ENCODE measurements at regions not wholly inside any gene's neighbourhood (a gene's known extent, or its start where the extent isn't known, plus 50 kb on each side); places are given as distances from the start of the nearest gene placed in this dataset.
A peak's percentile ranks its signal among the peaks of the same experiment; 100 is the strongest.

DNA sequence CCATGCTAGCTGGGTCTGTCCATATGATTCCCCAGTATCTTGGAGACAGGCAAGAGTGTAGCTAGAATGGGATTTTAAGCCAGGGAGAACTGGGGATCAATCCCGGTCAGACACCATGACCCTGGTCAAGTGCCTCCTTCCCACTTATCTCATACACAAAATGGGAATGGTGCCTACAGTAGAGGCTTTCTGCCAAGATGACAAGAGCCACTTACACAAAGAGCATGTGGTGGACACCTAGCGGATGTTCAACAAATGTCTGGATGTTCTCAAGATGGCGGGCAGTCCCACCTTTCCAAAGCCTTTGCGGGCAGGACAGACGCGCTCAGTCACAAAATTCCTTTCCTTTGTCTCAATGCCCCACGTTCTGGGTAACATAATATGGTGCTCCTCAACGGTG is 57.3 kb downstream of the MAF start:
- no peak for DNase-seq (ENCODE audit: low read depth)

DNA sequence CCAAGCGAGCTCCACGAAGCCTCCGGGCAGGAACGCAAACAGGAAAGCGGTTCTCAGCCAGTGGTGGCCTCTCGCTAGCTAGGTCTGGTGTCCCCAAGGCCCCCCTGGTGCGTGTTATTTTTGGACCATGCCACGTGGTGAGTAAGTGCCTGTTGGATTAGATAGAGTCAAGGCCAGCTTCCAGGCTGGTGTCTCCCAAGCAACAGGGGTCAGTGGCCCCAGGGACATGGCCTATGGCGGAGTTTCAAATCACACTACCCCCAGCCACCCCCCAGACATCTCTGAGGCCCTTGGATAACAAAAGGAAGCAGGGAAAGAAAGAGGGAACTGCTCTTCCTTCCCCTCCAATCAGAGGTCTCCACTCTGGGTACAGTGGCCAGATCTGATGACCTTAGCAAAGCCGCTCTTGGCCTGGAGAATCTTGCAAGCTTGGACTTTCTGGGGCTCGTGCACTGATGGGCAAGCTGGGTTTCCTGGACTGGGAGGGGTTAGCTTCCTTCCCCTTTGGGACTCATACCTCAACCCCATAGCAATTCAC is 58.2 kb downstream of the MAF start:
- no peak for DNase-seq (ENCODE audit: low read depth)

DNA sequence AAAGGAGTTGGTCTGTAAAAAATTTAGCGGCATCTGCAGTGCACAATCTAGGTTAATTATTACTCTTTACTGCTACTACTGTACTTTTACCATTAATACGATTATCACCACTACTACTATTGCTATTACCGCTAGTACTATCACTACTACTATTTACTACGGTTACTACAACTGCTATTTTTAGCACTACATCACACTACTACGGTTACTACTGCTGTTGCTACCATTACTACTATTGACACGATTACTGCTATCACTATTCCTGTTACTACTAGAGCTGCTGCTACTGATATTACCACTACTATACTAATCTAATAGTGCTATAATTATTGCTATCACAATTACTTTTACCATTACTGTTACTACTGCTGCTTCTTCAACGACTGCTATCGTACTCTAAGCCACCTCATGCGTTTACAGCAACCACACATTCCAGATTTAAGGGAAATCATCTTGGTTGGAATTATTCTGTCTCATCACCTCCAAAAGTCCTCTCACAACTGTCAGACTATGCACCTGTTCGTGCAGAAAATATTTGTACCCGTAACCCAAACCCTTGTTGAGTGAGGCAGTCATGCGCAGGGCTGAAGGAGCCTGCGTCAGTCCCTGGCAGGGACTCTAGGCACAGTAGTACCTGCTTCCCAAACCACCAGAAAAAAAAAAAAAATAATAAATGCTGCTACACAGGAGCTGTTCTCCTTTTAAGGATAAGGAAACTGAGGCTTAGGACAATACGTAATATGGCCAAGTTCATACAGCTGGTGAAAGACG is 59.5 kb downstream of the MAF start:
- DNase-seq (ENCODE audit: low read depth), result no peak

DNA sequence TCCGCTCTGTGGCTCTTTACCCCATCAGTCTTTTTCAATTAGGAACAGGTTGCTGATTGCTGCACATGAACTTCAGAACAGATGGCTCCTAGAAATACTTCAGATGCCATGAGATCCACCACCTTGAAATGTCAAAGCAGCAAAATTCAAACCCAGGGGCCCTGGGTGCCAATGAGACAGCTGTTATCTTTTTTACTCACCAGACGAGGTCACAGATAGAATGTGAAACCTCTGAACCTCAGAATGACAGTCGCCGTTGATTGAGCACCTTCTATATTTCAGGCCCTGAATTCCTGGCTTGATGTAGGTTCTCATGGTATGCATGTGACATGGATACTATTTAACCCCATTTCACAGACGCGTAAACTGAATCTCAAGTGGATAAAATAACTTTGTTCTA is 63.0 kb downstream of the MAF start:
- no peak for DNase-seq (ENCODE audit: low read depth)

DNA sequence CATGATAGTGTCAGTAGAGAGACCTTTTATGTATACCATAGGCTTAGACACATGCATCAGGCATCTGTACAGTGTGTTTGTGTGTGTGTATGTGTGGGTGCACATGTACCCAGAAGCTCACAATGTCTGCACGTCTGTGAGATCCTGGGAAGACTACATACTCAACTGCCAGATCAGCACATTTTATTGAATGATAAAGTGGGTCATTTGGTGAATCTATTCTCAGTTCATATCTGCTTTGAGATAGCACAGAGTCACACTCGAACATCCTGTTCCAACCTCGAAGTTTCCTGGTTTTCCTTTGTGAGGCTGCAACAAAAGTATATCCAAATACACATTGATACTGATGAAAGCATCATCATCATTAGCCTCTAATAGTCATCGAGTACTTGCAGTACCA is 63.6 kb downstream of the MAF start:
- no peak for DNase-seq (ENCODE audit: low read depth)

DNA sequence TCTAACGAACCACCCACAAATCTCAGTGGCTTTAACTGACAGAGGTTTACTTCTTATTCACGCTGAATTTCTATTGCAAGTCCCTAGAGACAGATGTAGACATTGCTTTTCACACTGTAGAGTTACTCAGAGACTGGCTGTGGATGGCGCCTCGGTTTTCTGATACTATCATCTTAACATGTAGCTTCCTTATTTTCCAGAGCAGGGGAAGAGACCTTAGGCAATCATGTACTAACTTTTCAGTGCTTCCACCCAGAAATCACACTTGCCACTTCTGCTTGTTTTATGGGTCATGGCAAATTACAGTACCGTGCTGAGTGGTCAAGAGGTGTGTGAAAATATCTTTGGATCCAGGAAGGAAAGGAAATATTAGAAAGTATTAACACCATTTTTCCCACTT is 65.4 kb downstream of the MAF start:
- no peak for DNase-seq (ENCODE audit: low read depth)

DNA sequence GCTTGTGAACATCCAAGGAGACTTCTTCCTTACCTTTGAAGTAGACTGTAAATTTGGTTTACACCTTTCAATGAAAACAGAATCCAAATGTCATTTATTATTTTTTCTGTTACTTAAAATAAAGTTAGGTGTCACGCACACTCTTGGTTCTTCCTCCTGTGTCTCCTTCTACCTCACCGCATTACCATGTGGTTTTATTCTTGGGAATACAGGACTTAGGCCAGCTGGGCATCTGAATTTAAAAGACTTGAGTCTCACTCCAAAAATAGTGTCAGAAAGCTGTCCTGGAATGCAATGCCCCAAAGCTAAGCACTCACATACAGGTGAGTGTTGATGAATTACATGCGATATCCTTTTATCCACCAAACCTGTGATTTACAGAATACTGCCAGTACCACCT is 66.4 kb downstream of the MAF start:
- no peak for DNase-seq (ENCODE audit: low read depth)

DNA sequence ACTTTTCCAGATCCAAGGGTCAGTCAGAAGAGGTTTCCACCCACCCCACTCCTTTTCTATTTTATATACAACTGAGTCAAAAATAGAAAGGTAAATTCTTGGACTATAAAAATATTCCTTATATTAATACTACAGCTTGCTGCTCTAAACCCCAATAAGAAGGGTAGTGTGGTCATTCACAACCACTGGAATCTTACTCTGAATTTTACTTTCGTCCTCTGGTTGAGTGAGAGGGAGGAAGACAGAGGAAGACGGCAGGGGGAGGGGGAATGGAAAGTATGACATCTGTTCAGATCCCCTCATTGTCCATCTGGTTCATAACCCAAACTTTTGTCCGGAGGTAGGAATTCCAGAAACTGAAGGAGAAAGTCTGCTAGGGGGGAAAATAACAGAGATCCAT is 67.2 kb downstream of the MAF start:
- DNase-seq (ENCODE audit: low read depth), result no peak

DNA sequence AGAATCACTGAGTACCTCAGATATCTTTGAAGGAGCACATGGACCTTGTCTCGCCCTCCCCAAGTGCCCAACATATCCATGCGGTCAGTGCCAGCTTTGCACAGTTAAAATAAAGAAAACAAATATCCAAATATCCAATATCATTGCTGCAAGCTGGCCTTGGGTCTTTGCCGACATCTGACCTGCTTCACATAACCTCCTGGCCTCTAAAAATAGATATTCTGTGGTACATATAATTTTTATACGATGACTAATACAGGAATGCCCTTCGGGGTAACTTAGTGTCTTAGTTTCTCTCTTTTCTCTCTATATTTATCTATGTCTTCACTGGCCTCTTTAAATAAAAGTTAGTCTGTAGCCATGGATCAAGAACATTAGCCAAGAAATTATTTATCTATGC is 67.8 kb downstream of the MAF start:
- no peak for DNase-seq (ENCODE audit: low read depth)

DNA sequence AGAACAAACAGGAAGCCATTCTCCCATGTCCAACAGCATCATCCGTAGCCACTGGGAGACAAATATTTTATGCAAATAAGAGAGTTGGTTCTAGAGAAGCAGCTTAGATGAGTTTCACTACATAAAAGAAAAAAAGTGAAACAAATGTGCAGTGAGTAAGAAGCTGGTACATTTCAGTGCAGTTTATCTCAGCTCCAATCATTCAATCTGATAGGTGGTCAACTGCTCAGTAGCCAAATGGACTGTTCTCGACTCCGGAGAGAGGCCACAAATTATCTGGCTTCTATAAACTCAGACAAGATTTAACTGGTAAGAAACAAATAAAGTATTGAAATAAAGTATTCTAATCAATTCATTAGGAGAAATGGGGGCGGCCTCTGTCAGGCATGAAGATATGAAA is 68.3 kb downstream of the MAF start:
- DNase-seq (ENCODE audit: low read depth), result no peak

DNA sequence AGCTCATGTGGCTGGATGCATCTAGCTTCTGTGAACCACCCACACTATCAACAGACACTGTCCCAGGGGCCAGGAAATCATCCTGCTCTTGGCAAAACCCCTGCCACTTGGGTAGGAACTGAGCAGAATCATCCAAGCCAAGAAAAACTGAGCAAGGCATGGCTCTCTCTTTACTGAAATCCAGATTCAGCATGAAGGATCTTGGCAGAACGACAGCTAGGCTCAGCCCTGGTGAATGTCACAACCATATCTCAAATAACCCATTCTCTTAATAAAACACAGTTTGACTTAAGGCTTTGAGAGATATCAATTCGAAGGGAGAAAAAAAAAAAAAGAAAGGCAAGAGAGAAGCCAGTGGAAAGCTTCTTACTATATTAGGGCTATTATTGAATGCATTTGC is 72.2 kb downstream of the MAF start:
- DNase-seq (ENCODE audit: low read depth), result no peak

DNA sequence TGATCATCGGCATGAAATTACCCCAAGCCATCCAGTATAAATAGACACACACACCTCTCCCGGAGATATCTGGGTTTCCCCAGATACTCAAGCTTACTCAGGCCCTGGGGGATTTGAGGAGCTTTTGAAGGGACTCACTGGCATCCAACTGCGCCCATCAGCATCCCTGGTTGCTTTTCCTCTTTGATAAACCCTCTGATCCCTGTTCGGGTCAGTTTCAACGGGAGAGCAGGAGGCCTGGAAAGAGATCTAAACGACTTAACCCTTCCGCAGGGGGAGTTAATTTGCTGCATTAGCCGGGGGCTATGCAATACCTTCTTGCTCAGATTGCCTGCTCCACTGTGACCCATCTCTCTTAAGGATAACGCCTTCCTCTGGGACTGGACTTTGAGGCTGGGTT is 76.6 kb downstream of the MAF start:
- no peak for DNase-seq (ENCODE audit: low read depth)

DNA sequence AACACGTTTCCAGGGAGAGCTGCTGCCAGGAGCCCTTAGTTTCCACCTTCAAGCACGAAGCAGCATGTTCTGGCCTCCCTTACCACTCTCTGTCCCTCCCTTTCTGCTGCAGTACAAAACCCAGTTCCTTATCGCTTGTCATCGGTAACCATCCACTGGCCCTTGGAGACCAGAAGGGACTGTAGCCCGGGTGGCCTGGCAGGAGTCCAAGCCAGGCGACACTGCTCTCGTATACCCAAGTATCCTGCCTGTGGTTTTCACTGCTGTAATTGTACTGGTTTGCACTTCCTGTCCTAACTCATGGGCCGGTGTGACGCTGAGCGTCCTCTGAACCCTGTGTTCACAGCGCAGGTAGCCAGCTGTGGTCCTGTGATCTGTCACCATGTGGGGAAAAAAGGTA is 81.1 kb downstream of the MAF start:
- peak; percentile 65 for DNase-seq (ENCODE audit: low read depth)

DNA sequence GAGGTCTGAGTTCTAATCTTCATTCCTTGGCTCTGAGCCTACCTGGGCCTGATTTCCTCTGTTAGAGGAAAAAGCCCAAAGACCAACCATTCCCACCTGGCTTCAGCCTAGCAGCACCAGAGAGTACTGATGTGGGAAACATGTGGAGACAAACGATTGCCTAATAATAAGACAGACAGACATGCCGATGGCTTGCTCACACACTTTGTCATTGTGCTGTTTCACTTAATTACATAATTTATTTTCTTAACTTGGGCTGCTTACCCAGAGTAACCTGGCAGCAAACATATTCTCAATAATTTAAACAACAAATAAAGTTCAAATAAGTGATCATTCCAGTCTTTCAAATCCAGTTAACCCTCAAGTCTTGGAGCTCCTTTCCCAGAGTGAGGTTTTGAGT is 83.4 kb downstream of the MAF start:
- no peak for DNase-seq (ENCODE audit: low read depth)

DNA sequence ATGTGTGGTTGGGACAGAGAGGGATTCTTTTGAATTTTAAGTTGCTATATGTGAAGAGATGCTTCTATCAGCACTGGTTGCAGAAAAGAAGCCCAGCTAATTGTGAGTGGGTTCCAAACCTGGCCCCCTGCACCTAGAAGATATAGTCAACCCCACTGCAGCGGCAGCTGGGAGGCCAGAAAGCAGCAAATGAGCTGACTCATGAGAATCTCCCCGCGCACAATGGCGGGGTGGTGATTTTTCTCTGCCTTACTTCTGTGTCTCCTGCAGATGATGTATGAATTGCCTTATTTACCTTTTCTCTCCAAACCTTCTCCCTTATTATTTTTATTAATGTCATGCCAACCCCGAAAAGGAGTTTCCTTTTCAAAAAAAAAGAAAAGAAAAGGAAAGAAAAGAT is 89.7 kb downstream of the MAF start:
- no peak for DNase-seq (ENCODE audit: low read depth)

DNA sequence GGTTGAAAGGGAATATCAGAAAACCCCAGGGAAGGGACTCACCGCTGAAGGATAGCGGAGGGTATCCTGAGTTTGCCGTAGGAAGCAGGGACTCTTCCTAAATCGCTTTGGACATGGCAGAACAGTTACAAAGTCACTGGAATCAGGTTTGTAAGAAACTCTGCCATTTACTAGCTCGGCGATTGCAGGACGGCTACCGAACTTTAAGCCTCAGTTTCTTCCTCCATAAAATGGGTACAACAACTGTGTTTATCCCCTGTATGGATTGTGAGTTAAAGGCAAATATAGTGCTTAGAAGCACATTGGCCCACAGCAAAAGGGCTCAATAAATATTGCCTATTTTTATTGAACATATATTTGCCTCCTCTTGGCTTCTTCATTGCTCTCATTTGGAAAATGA is 90.6 kb downstream of the MAF start:
- no peak for DNase-seq (ENCODE audit: low read depth)

DNA sequence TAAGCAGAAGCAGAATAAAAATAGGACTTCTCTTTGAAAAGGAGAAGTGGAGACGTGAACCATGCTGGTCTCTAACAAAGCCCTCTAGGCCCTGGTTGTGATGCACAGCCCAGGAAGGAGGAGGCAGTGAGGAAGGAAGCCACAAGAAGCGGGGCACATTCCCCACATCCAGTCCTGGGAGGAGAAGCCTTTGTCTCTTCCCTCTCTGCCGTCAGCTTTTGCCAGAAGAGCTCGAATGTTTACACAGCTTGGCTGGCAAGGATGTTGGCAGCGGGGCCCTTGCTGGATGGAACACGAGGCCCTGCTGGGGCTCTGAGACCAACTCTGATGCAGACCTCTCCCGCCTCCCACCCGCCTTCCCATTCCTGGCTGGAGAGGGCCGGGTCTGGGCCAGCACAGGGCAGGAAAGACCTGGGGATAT is 91.3 kb downstream of the MAF start:
- no peak for DNase-seq (ENCODE audit: low read depth)

DNA sequence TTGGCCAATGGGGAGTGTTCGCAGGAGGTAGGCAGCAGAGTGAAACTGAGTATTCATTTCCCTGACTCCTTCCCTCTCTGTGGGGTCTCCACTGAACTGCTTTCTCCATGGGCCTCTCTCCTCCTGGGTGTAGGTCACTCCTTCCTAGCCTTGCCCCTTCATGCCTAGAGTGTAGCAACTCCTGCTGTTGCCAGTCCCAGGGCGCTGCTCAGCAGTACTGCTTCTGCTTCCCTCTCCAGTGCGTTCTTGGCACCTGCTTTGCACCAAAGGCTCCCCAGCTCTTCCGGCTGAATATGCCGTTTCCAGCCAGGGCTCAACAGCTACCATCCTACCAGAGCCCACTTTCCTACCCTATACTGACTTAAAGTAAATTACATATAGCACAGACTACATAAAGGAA is 92.2 kb downstream of the MAF start:
- no peak for DNase-seq (ENCODE audit: low read depth)

DNA sequence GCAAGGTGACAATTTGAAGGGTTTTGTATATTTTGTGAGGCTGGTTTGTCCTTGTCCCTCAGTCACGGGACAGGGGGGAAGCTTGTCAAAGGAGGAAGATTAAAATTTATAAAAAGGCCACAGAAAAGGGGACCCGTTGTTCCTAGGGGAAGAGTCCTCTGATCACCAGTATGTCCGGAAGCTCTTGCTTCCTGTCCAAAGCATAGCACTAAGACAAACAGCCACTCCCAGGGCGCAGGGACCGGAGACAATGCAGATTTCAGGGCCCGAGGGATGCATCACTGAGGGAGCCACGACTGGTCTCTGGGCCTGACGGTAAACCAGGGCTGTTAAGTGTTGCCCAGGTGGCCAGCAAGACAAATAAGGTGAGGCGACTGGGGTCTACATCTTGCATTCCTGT is 95.2 kb downstream of the MAF start:
- DNase-seq (ENCODE audit: low read depth), result no peak

DNA sequence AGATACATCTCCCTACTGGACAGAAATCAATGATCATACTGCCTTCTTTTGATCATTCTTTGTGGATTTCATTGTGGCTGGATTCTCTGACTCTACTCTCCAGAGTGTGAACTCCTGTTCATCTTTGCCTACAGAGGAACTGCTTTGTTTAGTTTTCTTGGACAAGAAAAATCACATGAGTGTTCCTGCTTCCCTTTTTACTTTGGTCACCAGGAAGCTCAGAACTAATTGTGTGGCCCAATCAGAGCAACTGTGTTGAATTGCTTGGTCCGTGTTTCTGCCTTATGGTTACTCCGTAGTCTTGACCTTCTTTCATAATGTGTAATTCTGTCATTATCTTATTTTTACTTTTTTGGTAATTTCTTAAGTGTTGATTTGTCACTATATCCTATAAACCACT is 97.0 kb downstream of the MAF start:
- no peak for DNase-seq (ENCODE audit: low read depth)

DNA sequence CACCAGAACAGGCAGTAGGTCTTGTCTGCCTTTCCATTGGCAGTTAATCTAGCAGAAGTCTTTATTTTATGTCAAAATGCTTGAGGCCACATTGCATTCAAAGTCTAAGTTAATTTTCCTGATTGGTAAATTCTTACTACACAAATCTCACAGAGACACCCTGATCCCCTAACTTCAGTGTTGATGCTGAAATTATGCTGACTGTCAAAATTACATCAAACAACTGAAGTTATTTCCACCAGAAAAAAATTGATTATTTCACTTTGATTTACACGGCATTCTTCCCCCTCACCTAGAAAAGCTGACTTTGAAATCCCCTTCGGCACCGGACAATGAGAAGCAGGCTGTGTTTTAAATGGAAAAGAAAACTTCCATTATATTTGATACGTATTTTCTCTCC is 99.1 kb downstream of the MAF start:
- no peak for DNase-seq (ENCODE audit: low read depth)

DNA sequence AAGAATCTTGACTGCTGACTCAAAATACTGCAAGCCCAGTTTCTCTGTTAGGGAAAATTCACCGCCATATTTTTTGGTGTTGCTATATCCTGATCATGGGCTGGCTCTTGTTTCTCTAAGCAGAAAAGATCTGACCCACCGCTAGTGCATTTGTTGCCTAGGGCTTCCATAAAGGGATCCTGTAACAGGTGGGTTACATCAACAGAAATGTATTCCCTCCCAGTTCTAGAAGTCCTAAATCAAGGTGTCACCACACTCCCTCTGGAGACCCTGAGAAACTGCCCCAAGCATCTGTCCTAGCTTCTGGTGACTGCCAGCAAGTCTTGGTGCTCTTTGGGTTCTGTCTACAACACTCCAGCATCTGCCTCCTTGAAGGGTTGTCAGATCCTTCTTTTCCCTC is 99.7 kb downstream of the MAF start:
- no peak for DNase-seq (ENCODE audit: low read depth)

DNA sequence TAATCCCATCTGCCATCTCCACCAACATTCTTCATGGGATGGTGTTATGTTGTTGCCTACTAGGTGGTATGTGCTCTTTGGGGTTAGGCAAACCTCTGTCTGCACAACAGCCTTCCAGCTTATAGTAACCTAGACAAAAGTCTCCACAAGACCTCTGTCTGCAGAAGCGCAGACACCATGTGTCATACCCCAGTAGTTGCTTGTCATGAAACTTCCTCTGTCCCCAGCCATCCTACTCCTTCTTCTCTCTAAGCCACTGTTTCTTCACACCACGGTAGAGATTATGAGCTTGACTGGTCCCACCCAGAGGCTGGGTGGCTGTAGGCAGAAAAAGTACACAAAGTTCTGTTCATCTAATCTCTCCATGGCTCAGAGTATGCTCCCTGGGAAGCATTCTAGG is 100.3 kb downstream of the MAF start:
- DNase-seq (ENCODE audit: low read depth), result no peak

DNA sequence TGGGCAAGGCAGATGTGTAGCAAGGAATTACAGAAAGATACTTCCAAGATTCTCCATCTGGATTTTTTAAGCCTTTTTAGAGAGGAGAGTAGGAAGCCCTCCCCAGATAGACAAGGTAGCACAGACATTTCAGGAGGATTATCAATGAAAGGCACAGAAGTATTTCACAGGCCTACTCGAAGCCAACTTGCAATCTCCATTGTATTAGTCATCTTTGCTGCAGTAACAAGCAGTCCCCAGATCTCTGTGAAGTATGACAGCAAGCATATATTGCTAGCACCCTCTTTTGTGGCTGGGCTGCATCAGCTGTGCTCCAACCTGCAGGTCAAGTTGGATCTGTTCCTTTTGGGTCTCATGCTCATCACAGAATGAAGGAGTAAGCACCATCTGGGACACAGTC is 101.6 kb downstream of the MAF start:
- DNase-seq (ENCODE audit: low read depth), result no peak

Measured in CMK (cell line).